ENCODE measurements at regions not wholly inside any gene's neighbourhood (a gene's known extent, or its start where the extent isn't known, plus 50 kb on each side); places are given as distances from the start of the nearest gene placed in this dataset.

GRCh38 chr9:26574256-26574655 lies 318.3 kb downstream of the CAAP1 start:
- H3K9me3 ChIP-seq (replicated peaks in 1 of 2; ENCODE audit: control insufficient read depth in 2 of 2, insufficient read depth in 1 of 2, low read depth in 1 of 2, low read length in 2 of 2): no peaks in the 10 kb centered on the region
- no peak overlapping the region for H3K23ac ChIP-seq (ENCODE audit: low read depth, low read length, poor library complexity)
- H3K36me3 ChIP-seq (replicated peaks in 1 of 2; ENCODE audit: control insufficient read depth in 2 of 2, insufficient read depth in 2 of 2, low read length in 2 of 2): no peaks in the 10 kb centered on the region
- no peak overlapping the region for H3K4me3 ChIP-seq (ENCODE audit: low read length in 2 of 2)
- no peak overlapping the region for H2BK15ac ChIP-seq (ENCODE audit: low read length)
- H4K91ac ChIP-seq (ENCODE audit: low read depth, low read length, poor library complexity): no peak overlapping the region
- no peak overlapping the region for H2BK120ac ChIP-seq (ENCODE audit: low read depth, low read length)
- H3K79me1 ChIP-seq (ENCODE audit: low read depth, low read length): no peaks in the 10 kb centered on the region
- H2BK12ac ChIP-seq (ENCODE audit: low read length): no peak overlapping the region
- no peaks in the 10 kb centered on the region for H3K27me3 ChIP-seq (ENCODE audit: control insufficient read depth in 3 of 3, insufficient read depth in 3 of 3, low read depth in 1 of 3, low read length in 3 of 3)
- DNase-seq (ENCODE audit: low spot score): no peak
- no peak overlapping the region for H2AFZ ChIP-seq (ENCODE audit: low read length)
- H3K4me1 ChIP-seq (ENCODE audit: control insufficient read depth in 2 of 2, insufficient read depth in 1 of 2, low read depth in 1 of 2, low read length in 2 of 2): no peaks in the 10 kb centered on the region
- H2AK5ac ChIP-seq (ENCODE audit: low read depth, low read length): no peak overlapping the region
- no peak overlapping the region for H3K4ac ChIP-seq (ENCODE audit: low read length)
- H3K27ac ChIP-seq (replicated peaks; ENCODE audit: low read length): no peak overlapping the region
- no peak overlapping the region for H2BK5ac ChIP-seq (ENCODE audit: low read length)
- no peak overlapping the region for H3K18ac ChIP-seq (ENCODE audit: low read length)
- H3K4me2 ChIP-seq (ENCODE audit: insufficient read depth, low read length, poor library complexity, severe bottlenecking): no peak overlapping the region
- H3K14ac ChIP-seq (ENCODE audit: low read length): no peak overlapping the region
- H4K8ac ChIP-seq (ENCODE audit: low read depth, low read length): no peak overlapping the region
- H3K9ac ChIP-seq (ENCODE audit: low read depth, low read length, poor library complexity): no peak overlapping the region
- no CpG with 5 or more reads among the region's 2 CpGs for WGBS, 2 donors (ENCODE audit: extremely low coverage in 2 of 2, insufficient read length in 2 of 2, insufficient replicate concordance in 1 of 2)

- Histone ChIP-seq H3K27ac (replicated peaks; ENCODE audit: low read length) (no peak overlapping the region), H3K14ac (ENCODE audit: low read length) (no peak overlapping the region), H2AFZ (ENCODE audit: low read length) (no peak overlapping the region), H3K9ac (ENCODE audit: low read depth, low read length, poor library complexity) (no peak overlapping the region), H3K4me3 (ENCODE audit: low read length in 2 of 2) (no peak overlapping the region), H2BK15ac (ENCODE audit: low read length) (no peak overlapping the region), H2BK120ac (ENCODE audit: low read depth, low read length) (no peak overlapping the region), H3K36me3 (replicated peaks in 1 of 2; ENCODE audit: control insufficient read depth in 2 of 2, insufficient read depth in 2 of 2, low read length in 2 of 2) (no peaks in the 10 kb centered on the region), H2BK5ac (ENCODE audit: low read length) (no peak overlapping the region), H2BK12ac (ENCODE audit: low read length) (no peak overlapping the region), H3K79me1 (ENCODE audit: low read depth, low read length) (no peaks in the 10 kb centered on the region), H3K18ac (ENCODE audit: low read length) (no peak overlapping the region), H3K27me3 (ENCODE audit: control insufficient read depth in 3 of 3, insufficient read depth in 3 of 3, low read depth in 1 of 3, low read length in 3 of 3) (no peaks in the 10 kb centered on the region), H4K91ac (ENCODE audit: low read depth, low read length, poor library complexity) (no peak overlapping the region), H3K9me3 (replicated peaks in 1 of 2; ENCODE audit: control insufficient read depth in 2 of 2, insufficient read depth in 1 of 2, low read depth in 1 of 2, low read length in 2 of 2) (no peaks in the 10 kb centered on the region), H4K8ac (ENCODE audit: low read depth, low read length) (no peak overlapping the region), H3K4ac (ENCODE audit: low read length) (no peak overlapping the region), H3K23ac (ENCODE audit: low read depth, low read length, poor library complexity) (no peak overlapping the region), H3K4me2 (ENCODE audit: insufficient read depth, low read length, poor library complexity, severe bottlenecking) (no peak overlapping the region), H2AK5ac (ENCODE audit: low read depth, low read length) (no peak overlapping the region), H3K4me1 (ENCODE audit: control insufficient read depth in 2 of 2, insufficient read depth in 1 of 2, low read depth in 1 of 2, low read length in 2 of 2) (peaks cover 0 to under 1% of the 10 kb centered on the region in 2 donors)
- no peak for DNase-seq (ENCODE audit: low spot score)
- no CpG with 5 or more reads among the region's 2 CpGs for WGBS, 2 donors (ENCODE audit: extremely low coverage in 2 of 2, insufficient read length in 2 of 2, insufficient replicate concordance in 1 of 2)
Measured at GRCh38 chr9:26567976-26568375, 324.6 kb downstream of the CAAP1 start.

GRCh38 chr9:26566141-26566540 lies 326.5 kb downstream of the CAAP1 start:
- Histone ChIP-seq H3K27me3 (ENCODE audit: control insufficient read depth in 3 of 3, insufficient read depth in 3 of 3, low read depth in 1 of 3, low read length in 3 of 3) (no peaks in the 10 kb centered on the region), H3K4me2 (ENCODE audit: insufficient read depth, low read length, poor library complexity, severe bottlenecking) (no peak overlapping the region), H4K8ac (ENCODE audit: low read depth, low read length) (no peak overlapping the region), H3K79me1 (ENCODE audit: low read depth, low read length) (no peaks in the 10 kb centered on the region), H2BK15ac (ENCODE audit: low read length) (no peak overlapping the region), H3K4me1 (ENCODE audit: control insufficient read depth in 2 of 2, insufficient read depth in 1 of 2, low read depth in 1 of 2, low read length in 2 of 2) (peaks cover 0 to 1% of the 10 kb centered on the region in 2 donors), H3K9me3 (replicated peaks in 1 of 2; ENCODE audit: control insufficient read depth in 2 of 2, insufficient read depth in 1 of 2, low read depth in 1 of 2, low read length in 2 of 2) (no peaks in the 10 kb centered on the region), H2AK5ac (ENCODE audit: low read depth, low read length) (no peak overlapping the region), H3K27ac (replicated peaks; ENCODE audit: low read length) (no peak overlapping the region), H3K14ac (ENCODE audit: low read length) (no peak overlapping the region), H3K4me3 (ENCODE audit: low read length in 2 of 2) (no peak overlapping the region), H2BK12ac (ENCODE audit: low read length) (no peak overlapping the region), H3K36me3 (replicated peaks in 1 of 2; ENCODE audit: control insufficient read depth in 2 of 2, insufficient read depth in 2 of 2, low read length in 2 of 2) (no peaks in the 10 kb centered on the region), H2BK120ac (ENCODE audit: low read depth, low read length) (no peak overlapping the region), H3K23ac (ENCODE audit: low read depth, low read length, poor library complexity) (no peak overlapping the region), H3K9ac (ENCODE audit: low read depth, low read length, poor library complexity) (no peak overlapping the region), H2BK5ac (ENCODE audit: low read length) (no peak overlapping the region), H4K91ac (ENCODE audit: low read depth, low read length, poor library complexity) (no peak overlapping the region), H3K4ac (ENCODE audit: low read length) (no peak overlapping the region), H3K18ac (ENCODE audit: low read length) (no peak overlapping the region), H2AFZ (ENCODE audit: low read length) (no peak overlapping the region)
- WGBS, 2 donors (ENCODE audit: extremely low coverage in 2 of 2, insufficient read length in 2 of 2, insufficient replicate concordance in 1 of 2): no CpG with 5 or more reads among the region's 1 CpG
- DNase-seq (ENCODE audit: low spot score): no peak

- H2AFZ ChIP-seq (ENCODE audit: low read length): no peak overlapping the region
- H3K27ac ChIP-seq (replicated peaks; ENCODE audit: low read length): no peak overlapping the region
- no peak for DNase-seq (ENCODE audit: low spot score)
- no peak overlapping the region for H3K14ac ChIP-seq (ENCODE audit: low read length)
- H4K8ac ChIP-seq (ENCODE audit: low read depth, low read length): no peak overlapping the region
- no peaks in the 10 kb centered on the region for H3K36me3 ChIP-seq (replicated peaks in 1 of 2; ENCODE audit: control insufficient read depth in 2 of 2, insufficient read depth in 2 of 2, low read length in 2 of 2)
- H3K9ac ChIP-seq (ENCODE audit: low read depth, low read length, poor library complexity): no peak overlapping the region
- H2BK5ac ChIP-seq (ENCODE audit: low read length): no peak overlapping the region
- H3K9me3 ChIP-seq (replicated peaks in 1 of 2; ENCODE audit: control insufficient read depth in 2 of 2, insufficient read depth in 1 of 2, low read depth in 1 of 2, low read length in 2 of 2): no peaks in the 10 kb centered on the region
- H3K79me1 ChIP-seq (ENCODE audit: low read depth, low read length): no peaks in the 10 kb centered on the region
- H2BK15ac ChIP-seq (ENCODE audit: low read length): no peak overlapping the region
- H4K91ac ChIP-seq (ENCODE audit: low read depth, low read length, poor library complexity): no peak overlapping the region
- no peak overlapping the region for H3K4ac ChIP-seq (ENCODE audit: low read length)
- no peaks in the 10 kb centered on the region for H3K27me3 ChIP-seq (ENCODE audit: control insufficient read depth in 3 of 3, insufficient read depth in 3 of 3, low read depth in 1 of 3, low read length in 3 of 3)
- peaks cover 0 to 1% of the 10 kb centered on the region in 2 donors for H3K4me1 ChIP-seq (ENCODE audit: control insufficient read depth in 2 of 2, insufficient read depth in 1 of 2, low read depth in 1 of 2, low read length in 2 of 2)
- no peak overlapping the region for H3K18ac ChIP-seq (ENCODE audit: low read length)
- no peak overlapping the region for H2BK120ac ChIP-seq (ENCODE audit: low read depth, low read length)
- H3K4me2 ChIP-seq (ENCODE audit: insufficient read depth, low read length, poor library complexity, severe bottlenecking): no peak overlapping the region
- no peak overlapping the region for H2AK5ac ChIP-seq (ENCODE audit: low read depth, low read length)
- H3K23ac ChIP-seq (ENCODE audit: low read depth, low read length, poor library complexity): no peak overlapping the region
- WGBS, 2 donors (ENCODE audit: extremely low coverage in 2 of 2, insufficient read length in 2 of 2, insufficient replicate concordance in 1 of 2): no CpG with 5 or more reads among the region's 2 CpGs
- H3K4me3 ChIP-seq (ENCODE audit: low read length in 2 of 2): no peak overlapping the region
- H2BK12ac ChIP-seq (ENCODE audit: low read length): no peak overlapping the region
Measured at GRCh38 chr9:26565118-26565517, 327.5 kb downstream of the CAAP1 start.

All from neuronal stem cell (in vitro differentiated cells).